Thyroid gland (tissue), 4 donors: ENCODE measurements at regions not wholly inside any gene's neighbourhood (a gene's known extent, or its start where the extent isn't known, plus 50 kb on each side); places are given as distances from the start of the nearest gene placed in this dataset.

Source experiments
- DNase-seq, 2 donors: peaks; one replicate each; pipeline ENCODE4 v3.0.0-alpha.2; 2019
- H3K27ac ChIP-seq, 3 donors: fragments of 200-600 bp; sonication (generic); 1 replicate in 2 of 3; 2 replicates in 1 of 3; pipeline ENCODE4 v1.5.1; 2016 to 2019; ENCODE audit warnings: mild to moderate bottlenecking in 1 of 3, moderate library complexity in 1 of 3
- H3K27me3 ChIP-seq: fragments of 200-600 bp; sonication (generic); one replicate; pipeline ENCODE4 v1.5.1; 2019
- H3K36me3 ChIP-seq, 2 donors: fragments of 200-600 bp; sonication (generic); one replicate each; pipeline ENCODE4 v1.5.1; 2016 to 2019
- H3K4me1 ChIP-seq, 2 donors: fragments of 200-600 bp; sonication (generic); one replicate each; pipeline ENCODE4 v1.5.1; 2017 to 2019
- H3K4me3 ChIP-seq, 3 donors: fragments of 200-600 bp; sonication (generic); replicated peaks in 1 of 3; 1 replicate in 2 of 3; 2 replicates in 1 of 3; pipeline ENCODE4 v1.5.1; 2016; ENCODE audit warnings: mild to moderate bottlenecking in 1 of 3
- H3K9me3 ChIP-seq: fragments of 200-600 bp; sonication (generic); one replicate; pipeline ENCODE4 v1.5.1; 2017
- POLR2A ChIP-seq, 2 donors: fragments of 450-650 bp; IDR thresholded peaks; one replicate each; pipeline ENCODE4 v1.6.1; 2017; ENCODE audit warnings: antibody characterized with exemption in 2 of 2, mild to moderate bottlenecking in 2 of 2, moderate library complexity in 1 of 2
- WGBS, 2 donors: methylation state at CpG; one replicate each; pipeline ENCODE4 v1.1.5; 2017; 5-methylcytosine and 5-hydroxymethylcytosine counted together
- intact Hi-C: fragments of 100-400 bp; cut with DNase I; formaldehyde crosslinking; loops from one replicate; pipeline ENCODE4 v1.15.1; 2023
- TF ChIP-seq, protein P1 (sequence below), 6 experiments: fragments of 200-600 bp in 3 of 6; fragments of 450-650 bp in 3 of 6; sonication (generic) in 3 of 6; IDR thresholded peaks; one replicate each; pipeline ENCODE4 v1.5.1; 2016 to 2019; ENCODE audit warnings: antibody characterized with exemption in 6 of 6, mild to moderate bottlenecking in 2 of 6, inconsistent platforms in 1 of 6, moderate library complexity in 1 of 6

DNA sequence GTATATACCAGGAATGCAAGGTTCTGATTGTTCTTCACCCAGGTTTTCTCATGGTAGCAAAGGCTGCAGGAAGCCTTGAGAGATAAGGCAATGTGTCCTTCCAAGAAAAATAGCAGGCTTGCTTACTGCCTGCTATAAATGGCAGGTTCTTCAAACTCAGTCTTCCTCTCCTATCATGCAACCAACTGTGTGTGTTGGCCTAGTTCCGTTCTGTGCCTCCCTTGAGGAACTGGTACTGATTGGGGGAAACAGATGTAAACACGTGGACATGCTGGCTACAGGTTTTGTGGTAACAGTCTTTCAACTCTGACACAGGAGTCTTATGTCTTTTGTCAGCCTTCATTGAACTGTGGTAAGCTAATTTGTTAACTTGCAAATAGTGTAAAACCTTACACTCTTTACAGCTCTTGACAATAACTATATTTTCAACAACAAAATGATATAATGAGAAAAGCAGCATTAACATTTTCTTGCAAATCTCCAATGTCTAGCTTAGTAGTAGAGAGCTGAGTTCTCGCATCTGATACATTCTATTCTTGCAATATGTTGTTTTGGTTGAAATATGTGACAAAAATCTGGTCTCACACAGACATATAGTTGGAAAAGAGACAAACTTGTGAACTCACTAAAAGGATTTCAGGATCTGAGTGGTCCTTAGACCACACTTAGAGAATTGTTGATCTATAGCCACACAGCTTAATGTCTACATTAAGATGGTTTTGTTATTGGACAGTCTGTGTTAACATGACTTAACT lies 54.7 kb upstream of the LSM8 start:
- TF ChIP-seq, protein P1, sequence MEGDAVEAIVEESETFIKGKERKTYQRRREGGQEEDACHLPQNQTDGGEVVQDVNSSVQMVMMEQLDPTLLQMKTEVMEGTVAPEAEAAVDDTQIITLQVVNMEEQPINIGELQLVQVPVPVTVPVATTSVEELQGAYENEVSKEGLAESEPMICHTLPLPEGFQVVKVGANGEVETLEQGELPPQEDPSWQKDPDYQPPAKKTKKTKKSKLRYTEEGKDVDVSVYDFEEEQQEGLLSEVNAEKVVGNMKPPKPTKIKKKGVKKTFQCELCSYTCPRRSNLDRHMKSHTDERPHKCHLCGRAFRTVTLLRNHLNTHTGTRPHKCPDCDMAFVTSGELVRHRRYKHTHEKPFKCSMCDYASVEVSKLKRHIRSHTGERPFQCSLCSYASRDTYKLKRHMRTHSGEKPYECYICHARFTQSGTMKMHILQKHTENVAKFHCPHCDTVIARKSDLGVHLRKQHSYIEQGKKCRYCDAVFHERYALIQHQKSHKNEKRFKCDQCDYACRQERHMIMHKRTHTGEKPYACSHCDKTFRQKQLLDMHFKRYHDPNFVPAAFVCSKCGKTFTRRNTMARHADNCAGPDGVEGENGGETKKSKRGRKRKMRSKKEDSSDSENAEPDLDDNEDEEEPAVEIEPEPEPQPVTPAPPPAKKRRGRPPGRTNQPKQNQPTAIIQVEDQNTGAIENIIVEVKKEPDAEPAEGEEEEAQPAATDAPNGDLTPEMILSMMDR (IDR thresholded peaks at IDR 0.05): no peak
- TF ChIP-seq POLR2A (IDR thresholded peaks at IDR 0.05): no peak
- no peak for DNase-seq
- Histone ChIP-seq H3K4me3 (no peak overlapping the region), H3K27ac (no peak overlapping the region), H3K36me3 (no peaks in the 10 kb centered on the region), H3K4me1 (no peaks in the 10 kb centered on the region), H3K9me3 (no peaks in the 10 kb centered on the region), H3K27me3 (no peaks in the 10 kb centered on the region)
- WGBS, 2 donors: 68 to 69% methylated on average over 3 of the region's 3 CpGs
- intact Hi-C loops: no loop called here

DNA sequence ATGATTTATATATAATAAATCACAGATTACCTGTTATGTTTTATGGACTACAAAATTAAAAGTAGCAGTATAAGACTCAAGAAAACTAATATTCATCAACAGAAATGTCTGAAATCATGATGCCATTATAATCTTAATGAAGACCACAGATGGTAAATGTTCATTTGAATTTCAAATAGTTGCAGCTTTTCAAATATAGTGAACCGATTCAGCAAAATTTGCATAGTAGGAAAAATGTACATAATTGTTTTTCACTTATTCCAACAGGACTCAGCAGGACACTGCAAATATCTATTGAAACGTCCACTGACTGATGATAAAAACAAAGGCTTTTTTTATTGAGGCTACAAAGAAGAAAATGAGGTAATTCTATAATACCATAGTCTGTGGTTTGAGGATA lies 51.2 kb upstream of the LSM8 start:
- Histone ChIP-seq H3K36me3 (no peaks in the 10 kb centered on the region), H3K27ac (no peak overlapping the region), H3K4me1 (no peaks in the 10 kb centered on the region), H3K4me3 (no peak overlapping the region), H3K9me3 (no peaks in the 10 kb centered on the region), H3K27me3 (no peaks in the 10 kb centered on the region)
- intact Hi-C loops: no loop called here
- 78 to 85% methylated on average over 2 of the region's 2 CpGs for WGBS, 2 donors
- TF ChIP-seq, protein P1 (IDR thresholded peaks at IDR 0.05): no peak
- TF ChIP-seq POLR2A (IDR thresholded peaks at IDR 0.05): no peak
- no peak for DNase-seq
